ENCODE measurements at regions not wholly inside any gene's neighbourhood (a gene's known extent, or its start where the extent isn't known, plus 50 kb on each side); places are given as distances from the start of the nearest gene placed in this dataset.

DNA sequence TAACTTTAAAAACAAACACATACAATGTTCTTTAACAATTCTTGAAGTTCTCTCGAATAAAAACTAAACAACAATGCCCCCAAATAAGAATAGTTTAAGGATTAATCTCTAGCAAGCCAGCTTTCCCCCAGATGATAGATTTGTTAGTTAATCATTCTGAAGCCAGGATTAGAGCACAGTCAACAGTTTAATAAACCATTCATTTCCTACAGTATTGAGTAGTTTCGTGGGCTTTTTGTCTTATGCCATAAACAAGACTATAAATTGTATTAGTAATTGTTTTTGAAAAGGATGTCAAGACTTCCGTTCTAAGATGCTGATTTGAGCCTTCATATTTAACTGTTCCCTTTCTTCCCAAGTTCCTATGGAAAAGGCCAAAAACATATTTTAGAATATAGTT lies 136.6 kb downstream of the PIK3R1 start:
- TF ChIP-seq, protein P1, sequence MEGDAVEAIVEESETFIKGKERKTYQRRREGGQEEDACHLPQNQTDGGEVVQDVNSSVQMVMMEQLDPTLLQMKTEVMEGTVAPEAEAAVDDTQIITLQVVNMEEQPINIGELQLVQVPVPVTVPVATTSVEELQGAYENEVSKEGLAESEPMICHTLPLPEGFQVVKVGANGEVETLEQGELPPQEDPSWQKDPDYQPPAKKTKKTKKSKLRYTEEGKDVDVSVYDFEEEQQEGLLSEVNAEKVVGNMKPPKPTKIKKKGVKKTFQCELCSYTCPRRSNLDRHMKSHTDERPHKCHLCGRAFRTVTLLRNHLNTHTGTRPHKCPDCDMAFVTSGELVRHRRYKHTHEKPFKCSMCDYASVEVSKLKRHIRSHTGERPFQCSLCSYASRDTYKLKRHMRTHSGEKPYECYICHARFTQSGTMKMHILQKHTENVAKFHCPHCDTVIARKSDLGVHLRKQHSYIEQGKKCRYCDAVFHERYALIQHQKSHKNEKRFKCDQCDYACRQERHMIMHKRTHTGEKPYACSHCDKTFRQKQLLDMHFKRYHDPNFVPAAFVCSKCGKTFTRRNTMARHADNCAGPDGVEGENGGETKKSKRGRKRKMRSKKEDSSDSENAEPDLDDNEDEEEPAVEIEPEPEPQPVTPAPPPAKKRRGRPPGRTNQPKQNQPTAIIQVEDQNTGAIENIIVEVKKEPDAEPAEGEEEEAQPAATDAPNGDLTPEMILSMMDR (IDR thresholded peaks at IDR 0.05), result no peak
- ATAC-seq (ENCODE audit: low FRiP score) (no peak), DNase-seq (ENCODE audit: low spot score) (no peak)

DNA sequence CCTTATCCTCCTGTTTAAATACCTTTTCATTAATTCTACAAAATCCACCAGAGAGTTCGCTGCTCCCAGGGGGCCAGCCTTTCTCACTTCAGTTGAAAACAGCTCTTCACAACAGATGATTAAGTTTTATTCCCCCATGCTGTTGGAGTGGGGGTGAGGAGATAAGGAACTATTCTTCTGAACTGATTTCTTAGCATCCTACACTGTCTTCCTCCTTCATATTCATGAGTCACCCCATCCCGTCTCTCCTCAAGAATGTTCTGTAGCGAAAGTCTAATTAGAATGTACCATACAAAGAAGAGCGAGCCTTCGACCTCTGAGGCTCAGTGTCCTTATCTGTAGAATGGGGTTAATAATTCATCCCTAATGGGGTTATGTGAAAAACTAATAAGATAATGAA lies 138.0 kb downstream of the PIK3R1 start:
- TF ChIP-seq, protein P1 (IDR thresholded peaks at IDR 0.05), result no peak
- no peak for DNase-seq (ENCODE audit: low spot score)
- peak; percentile 87 for ATAC-seq (ENCODE audit: low FRiP score)

- no peak for ATAC-seq (ENCODE audit: low FRiP score)
- TF ChIP-seq, protein P1 (IDR thresholded peaks at IDR 0.05), result no peak
- DNase-seq (ENCODE audit: low spot score), result no peak
Measured at GRCh38 chr5:68354315-68354714, 138.8 kb downstream of the PIK3R1 start.

- TF ChIP-seq, protein P1 (IDR thresholded peaks at IDR 0.05), result no peak
- no peak for ATAC-seq (ENCODE audit: low FRiP score)
- no peak for DNase-seq (ENCODE audit: low spot score)
Measured at GRCh38 chr5:68356216-68356615, 140.7 kb downstream of the PIK3R1 start.

GRCh38 chr5:68356623-68357022 lies 141.1 kb downstream of the PIK3R1 start:
- DNase-seq (ENCODE audit: low spot score) (no peak), ATAC-seq (ENCODE audit: low FRiP score) (no peak)
- TF ChIP-seq, protein P1 (IDR thresholded peaks at IDR 0.05), result no peak

GRCh38 chr5:68359699-68360098 lies 144.1 kb downstream of the PIK3R1 start:
- TF ChIP-seq, protein P1 (IDR thresholded peaks at IDR 0.05), result no peak
- DNase-seq (ENCODE audit: low spot score), result no peak
- no peak for ATAC-seq (ENCODE audit: low FRiP score)

DNA sequence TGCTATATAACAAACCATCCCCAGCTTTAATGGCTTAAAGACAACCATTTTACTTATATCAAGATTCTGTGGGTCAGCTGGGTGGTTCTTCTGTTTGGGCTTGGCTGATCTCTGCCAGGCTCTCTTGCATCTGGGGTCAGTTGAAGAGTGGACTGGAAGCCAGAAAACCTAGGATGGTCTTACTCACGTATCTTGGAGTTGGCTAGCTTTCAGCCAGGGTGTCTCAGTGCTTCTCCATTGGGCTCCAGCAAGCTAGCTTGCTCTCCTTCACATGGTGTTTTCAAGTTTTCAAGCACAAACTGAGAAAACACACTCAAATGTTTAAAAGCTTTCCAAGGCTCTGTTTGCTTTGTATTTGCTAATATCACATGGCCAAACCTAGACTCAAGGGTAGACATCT lies 146.8 kb downstream of the PIK3R1 start:
- no peak for DNase-seq (ENCODE audit: low spot score)
- ATAC-seq (ENCODE audit: low FRiP score), result no peak
- TF ChIP-seq, protein P1 (IDR thresholded peaks at IDR 0.05), result no peak

All from omental fat pad (tissue), 3 donors.